Gastroesophageal sphincter (tissue), 3 donors: ENCODE measurements at regions not wholly inside any gene's neighbourhood (a gene's known extent, or its start where the extent isn't known, plus 50 kb on each side); places are given as distances from the start of the nearest gene placed in this dataset.

ENCODE experiments used
- CTCF ChIP-seq, 4 experiments: fragments of 200-600 bp in 2 of 4; fragments of 450-650 bp in 2 of 4; sonication (generic) in 1 of 4; IDR thresholded peaks; one replicate each; pipeline ENCODE4 v1.5.1; 2017 to 2019; ENCODE audit warnings: antibody characterized with exemption in 4 of 4, mild to moderate bottlenecking in 2 of 4, moderate library complexity in 2 of 4
- EP300 ChIP-seq: sonication (generic); formaldehyde crosslinking; IDR thresholded peaks from one replicate; pipeline ENCODE4 v1.6.1; 2017; ENCODE audit warnings: antibody characterized with exemption, mild to moderate bottlenecking
- POLR2A ChIP-seq, 2 donors: fragments of 450-650 bp; IDR thresholded peaks; one replicate each; pipeline ENCODE4 v1.6.1; 2017; ENCODE audit warnings: antibody characterized with exemption in 2 of 2, mild to moderate bottlenecking in 2 of 2, moderate library complexity in 1 of 2
- POLR2AphosphoS5 ChIP-seq: sonication (generic); formaldehyde crosslinking; IDR thresholded peaks from one replicate; pipeline ENCODE4 v1.6.1; 2017; ENCODE audit warnings: antibody characterized with exemption

- TF ChIP-seq CTCF (IDR thresholded peaks at IDR 0.05) = no peak
- no peak for TF ChIP-seq POLR2A (IDR thresholded peaks at IDR 0.05)
- TF ChIP-seq POLR2AphosphoS5 = no peak
- no peak for TF ChIP-seq EP300
Measured at GRCh38 chr5:125115195-125115525, 368.7 kb upstream of the ZNF608 start.
